Retinal pigment epithelial cell (primary cell): ENCODE measurements at regions not wholly inside any gene's neighbourhood (a gene's known extent, or its start where the extent isn't known, plus 50 kb on each side); places are given as distances from the start of the nearest gene placed in this dataset.

Experiments
- DNase-seq: peaks from one replicate; pipeline ENCODE4 v3.0.0-alpha.2; 2010; ENCODE audit warnings: low read depth
- H3K4me3 ChIP-seq: 2 replicates; pipeline ENCODE4 v1.5.1; 2011; ENCODE audit warnings: mild to moderate bottlenecking, low read length, control low read depth, moderate library complexity
- TF ChIP-seq, protein P1 (sequence below): conservative IDR thresholded peaks from 2 replicates; pipeline ENCODE4 v1.5.1; 2011; ENCODE audit warnings: low read depth, low read length, control low read depth, inconsistent platforms

DNA sequence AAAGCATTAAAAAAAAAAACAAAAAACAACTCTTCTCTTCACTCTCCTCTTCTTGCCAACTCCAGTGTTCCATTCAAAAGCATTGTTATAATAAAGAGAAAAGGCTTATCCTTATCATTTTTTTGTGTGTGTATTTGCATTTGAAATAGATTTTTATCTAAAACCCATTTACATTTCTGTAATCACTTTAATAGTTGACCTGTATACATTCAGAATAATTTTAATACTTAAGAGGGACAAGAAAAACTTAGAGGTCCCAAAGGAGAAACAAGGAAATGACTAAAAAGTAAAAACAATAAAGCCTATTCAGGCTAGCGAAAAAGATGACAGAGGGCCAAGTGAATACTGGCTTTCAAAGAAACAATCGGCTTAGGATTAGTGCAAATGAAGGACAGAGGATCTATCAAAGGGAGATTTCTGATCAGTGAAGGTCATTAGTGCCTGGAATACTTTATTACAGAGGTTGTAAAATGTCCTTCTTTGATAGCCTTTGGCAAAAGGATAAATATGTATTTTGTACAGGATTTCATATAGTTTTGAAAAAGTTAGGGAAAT is 808.3 kb downstream of the RPA4 start:
- H3K4me3 ChIP-seq: no peak overlapping the region
- TF ChIP-seq, protein P1, sequence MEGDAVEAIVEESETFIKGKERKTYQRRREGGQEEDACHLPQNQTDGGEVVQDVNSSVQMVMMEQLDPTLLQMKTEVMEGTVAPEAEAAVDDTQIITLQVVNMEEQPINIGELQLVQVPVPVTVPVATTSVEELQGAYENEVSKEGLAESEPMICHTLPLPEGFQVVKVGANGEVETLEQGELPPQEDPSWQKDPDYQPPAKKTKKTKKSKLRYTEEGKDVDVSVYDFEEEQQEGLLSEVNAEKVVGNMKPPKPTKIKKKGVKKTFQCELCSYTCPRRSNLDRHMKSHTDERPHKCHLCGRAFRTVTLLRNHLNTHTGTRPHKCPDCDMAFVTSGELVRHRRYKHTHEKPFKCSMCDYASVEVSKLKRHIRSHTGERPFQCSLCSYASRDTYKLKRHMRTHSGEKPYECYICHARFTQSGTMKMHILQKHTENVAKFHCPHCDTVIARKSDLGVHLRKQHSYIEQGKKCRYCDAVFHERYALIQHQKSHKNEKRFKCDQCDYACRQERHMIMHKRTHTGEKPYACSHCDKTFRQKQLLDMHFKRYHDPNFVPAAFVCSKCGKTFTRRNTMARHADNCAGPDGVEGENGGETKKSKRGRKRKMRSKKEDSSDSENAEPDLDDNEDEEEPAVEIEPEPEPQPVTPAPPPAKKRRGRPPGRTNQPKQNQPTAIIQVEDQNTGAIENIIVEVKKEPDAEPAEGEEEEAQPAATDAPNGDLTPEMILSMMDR: no peak
- no peak for DNase-seq

DNA sequence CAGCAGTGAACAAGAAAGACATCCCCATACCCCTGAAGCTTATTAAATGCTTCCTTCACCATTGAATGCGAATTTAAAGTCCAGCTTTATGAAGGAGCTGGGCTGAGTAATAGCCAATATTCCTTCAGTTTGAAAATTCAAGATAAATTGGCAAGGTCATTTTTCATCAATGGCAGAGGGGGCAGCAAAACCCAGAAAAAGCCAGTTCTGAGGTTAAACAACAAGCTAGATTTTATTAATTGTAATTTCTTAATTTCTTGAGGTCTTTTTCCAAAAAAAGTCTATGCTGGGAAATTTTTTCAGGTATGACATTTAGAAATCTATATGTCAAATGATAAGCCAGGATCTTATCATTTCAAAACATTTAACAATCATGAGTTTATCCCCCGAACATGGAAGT is 808.9 kb downstream of the RPA4 start:
- TF ChIP-seq, protein P1: peak; percentile 23
- H3K4me3 ChIP-seq: no peak overlapping the region
- DNase-seq: no peak

DNA sequence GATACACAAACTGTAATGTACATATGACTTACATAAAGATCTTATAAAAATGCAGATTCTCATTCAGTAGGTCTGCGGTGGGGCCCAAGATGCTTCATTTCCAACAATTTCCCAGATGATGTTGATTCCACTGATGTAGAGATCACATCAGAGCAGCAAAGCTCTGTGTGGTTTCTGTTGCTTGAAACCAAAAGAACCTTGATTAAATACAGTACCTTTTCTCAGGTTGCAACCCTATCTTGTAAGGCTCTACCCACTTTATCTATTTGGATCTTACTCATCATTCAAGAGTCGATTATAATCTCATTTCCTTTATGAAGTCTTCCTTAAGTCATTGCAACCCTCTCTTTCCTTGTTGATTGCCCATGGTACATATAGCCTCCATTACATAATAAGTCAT is 816.8 kb downstream of the RPA4 start:
- TF ChIP-seq, protein P1: no peak
- H3K4me3 ChIP-seq: no peak overlapping the region
- no peak for DNase-seq

DNA sequence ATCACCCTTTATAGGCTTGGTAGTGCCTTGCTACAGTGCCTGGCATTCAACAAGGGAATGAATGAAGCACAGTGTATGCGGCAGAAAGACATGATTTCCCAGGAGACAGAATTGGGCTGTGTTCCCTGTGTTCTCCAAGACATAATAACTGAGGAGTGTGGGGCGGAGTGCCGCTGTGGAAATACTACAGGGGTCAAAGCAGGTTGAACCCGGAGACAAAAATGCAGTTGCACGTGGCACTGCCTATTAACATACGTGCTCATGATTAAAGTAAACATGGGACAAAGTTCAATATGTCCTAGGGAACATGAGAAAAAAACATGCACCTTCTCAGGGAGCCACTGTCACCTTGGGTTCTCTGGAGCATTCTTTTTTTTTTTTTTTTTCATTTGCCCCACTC is 820.8 kb downstream of the RPA4 start:
- no peak overlapping the region for H3K4me3 ChIP-seq
- TF ChIP-seq, protein P1: no peak
- DNase-seq: no peak

DNA sequence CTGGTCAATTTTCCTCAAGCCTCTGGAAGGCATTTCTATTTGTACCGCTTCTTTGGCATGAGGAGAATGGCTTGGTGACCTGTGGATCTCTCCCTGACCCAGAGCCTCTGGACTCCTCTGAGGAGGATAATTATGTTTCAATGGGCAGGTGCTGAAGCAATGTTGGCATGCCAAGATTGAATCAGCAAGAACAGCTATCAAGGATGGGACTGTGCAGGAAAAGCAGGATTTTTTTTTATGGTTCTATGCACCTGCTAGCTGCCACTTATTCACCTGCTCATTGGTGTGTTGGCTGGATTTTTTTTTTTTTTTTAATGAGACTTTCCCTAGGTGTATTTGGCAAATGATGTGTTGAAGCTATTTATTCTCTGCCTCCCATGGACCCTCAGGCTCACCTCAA is 821.2 kb downstream of the RPA4 start:
- H3K4me3 ChIP-seq: no peak overlapping the region
- DNase-seq: no peak
- TF ChIP-seq, protein P1: no peak

DNA sequence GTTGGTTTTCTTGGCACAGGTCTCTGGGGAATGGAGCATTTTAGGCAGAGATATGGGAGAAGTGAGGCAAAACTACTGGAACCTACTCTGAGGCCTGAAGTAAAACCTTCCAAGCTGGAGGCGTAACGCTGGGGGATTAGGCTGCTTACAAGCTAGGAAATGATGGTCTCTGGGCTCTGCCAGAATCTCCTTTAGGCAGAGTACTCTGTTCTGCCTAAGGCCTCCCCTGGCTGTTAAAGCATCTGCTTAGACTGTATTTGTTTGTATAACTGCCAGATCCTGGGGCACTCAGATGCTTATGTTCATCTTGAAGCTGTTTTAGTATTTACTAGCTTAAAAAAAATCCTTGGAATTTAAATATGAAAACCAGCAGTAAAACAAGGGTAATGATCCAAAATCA is 822.2 kb downstream of the RPA4 start:
- TF ChIP-seq, protein P1: no peak
- no peak for DNase-seq
- H3K4me3 ChIP-seq: no peak overlapping the region

DNA sequence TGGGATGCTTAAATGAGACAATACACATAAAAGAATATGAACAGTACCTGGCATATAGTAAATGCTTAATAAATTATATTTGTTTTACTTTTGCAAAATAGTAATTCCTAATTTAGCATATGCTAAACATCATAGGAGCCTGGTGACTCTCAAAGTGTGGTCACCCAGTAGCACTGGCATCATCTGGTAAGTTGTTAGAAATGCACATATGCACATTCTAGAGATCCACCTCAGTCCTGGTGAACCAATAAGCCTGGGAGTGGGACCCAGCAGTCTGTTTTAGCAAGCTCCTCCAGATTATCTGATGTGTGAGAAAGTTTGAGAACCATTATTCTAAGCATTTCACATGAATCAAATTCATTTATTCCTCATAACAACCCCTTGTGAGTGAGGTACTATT is 830.4 kb downstream of the RPA4 start:
- H3K4me3 ChIP-seq: no peak overlapping the region
- no peak for DNase-seq
- TF ChIP-seq, protein P1: no peak
